G401.6 (cell line): ENCODE measurements at regions not wholly inside any gene's neighbourhood (a gene's known extent, or its start where the extent isn't known, plus 50 kb on each side); places are given as distances from the start of the nearest gene placed in this dataset.
A peak's percentile ranks its signal among the peaks of the same experiment; 100 is the strongest.
"Not testable (repeated sequence)": the region's sequence is repeated elsewhere in the genome, so short reads cannot be mapped to it uniquely, and the experiment has no call there.

Source experiments
- FAIRE-seq: peaks from 2 replicates; lab custom pipeline; 2012; peaks lifted over from hg19 to GRCh38; lab: Jason Lieb, UNC

DNA sequence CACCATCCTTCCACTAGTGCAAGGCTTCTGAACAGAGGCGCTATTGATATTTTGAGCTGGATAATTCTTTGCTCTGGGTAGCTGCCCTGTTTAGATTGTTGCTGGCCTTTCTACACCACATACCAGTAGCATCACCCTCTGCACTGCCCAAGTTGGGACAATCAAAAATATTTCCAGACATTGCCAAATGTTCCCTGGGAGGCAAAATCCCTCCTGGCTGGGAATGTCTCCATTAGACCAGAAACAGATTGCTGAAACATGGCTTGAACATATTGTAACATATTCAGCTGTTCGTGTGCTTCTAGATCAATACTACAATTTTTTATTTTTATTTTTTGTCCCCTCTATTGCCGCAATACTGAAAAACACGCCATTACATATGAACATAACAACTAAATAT, 174.6 kb downstream of the ABCA8 start:
- FAIRE-seq: no peak

DNA sequence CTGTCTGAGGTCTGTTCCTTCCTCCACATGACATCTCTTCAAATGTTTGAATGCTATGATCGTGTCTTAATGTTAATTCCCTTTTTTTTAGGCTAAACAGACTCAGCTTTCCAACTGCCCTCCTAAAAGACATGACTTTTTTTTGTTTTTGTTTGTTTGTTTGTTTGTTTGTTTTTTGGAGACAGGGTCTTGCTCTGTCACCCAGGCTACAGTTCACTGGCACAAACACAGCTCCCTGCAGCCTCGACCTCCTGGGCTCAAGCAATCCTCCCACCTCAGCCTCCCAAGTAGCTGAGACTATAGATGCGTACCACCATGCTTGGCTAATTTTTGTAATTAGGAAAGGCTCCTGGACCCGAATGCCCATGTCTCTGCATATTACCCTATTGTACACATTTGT, 176.5 kb downstream of the ABCA8 start:
- FAIRE-seq: no peak

DNA sequence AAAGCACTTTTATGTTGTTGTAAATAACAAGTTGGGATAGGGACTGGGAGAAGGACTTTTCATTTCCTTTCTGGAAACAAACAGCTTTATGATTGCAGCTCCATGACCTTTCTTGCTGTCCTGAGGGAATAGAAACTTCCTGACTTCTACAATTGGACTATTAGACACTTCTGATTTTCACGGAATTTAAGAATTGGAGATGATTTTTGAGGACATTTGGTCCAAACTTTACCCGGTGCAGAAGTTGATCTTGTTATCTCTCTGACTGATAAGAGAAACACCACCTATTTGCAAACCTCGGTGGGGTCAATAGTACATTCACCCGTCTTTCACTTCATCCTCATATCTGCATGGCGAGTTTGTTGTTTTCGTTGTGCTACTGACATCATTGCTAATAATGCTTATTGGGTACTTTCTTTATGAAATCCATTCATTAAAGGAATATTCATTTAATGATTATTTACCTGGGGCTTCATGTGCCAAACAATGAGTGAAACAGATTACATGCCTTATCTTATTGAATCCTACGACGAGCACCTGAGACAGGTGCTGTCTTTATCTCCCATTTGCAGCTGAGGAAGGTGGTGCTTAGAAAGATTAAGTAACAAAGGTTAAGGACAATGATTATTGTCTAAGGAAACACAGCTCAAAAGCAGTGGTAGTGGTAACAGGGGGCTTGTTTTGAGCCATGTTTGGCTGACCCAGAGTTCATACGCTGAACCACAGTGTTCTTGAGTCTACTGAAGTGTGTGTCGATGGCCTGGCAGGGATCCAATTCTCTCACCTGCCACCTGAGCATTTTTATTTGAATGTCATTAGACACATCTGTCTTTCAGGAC, 176.9 kb upstream of the FAM20A start:
- FAIRE-seq: no peak

DNA sequence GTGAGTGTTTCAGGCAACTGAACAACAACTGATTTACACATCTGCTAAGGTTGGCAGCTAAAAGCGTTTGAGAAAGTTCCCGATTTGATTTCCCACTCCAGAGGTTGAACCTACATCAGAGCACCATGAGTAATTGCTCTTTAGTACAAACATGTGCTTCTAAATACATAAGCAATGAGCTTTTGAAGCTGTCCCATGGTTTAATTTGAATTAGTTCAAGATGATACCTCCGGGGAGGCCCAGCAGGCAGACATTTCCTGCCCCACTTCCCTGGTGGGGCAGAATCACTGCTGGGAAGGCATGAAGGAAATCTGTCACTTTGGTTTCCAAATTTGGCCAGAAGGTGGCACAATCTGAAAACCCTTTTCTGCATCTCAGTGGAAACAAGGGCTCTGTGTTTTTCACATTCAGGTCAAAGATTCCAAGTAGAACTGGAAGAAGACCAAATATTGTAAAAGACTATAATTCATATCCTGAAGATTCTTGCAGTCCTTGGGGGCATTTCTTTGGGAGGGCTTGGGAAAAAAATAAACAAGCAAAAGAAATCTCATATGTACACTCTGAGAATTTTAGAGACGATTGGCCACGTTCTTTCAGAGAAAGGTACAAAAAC, 176.2 kb upstream of the FAM20A start:
- no peak for FAIRE-seq

DNA sequence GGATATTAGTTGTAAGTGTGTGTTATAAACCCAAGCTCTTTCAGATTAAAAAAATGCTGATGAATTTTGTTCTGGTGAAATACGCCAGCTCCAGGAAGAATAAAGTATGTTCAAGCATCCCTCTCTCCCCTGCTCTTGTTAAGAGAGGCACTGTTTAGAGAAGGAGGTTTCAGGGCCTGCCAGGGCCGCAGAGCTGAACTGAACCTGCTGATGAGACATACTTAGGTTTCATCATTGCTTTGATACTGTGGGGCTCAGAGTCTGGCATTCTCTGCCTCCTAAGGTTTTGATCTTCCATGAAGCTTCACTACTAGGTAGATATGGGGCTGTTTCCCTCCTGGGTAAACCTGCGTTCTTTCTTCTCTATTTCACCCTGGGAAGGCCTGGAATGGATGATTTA, 175.3 kb upstream of the FAM20A start:
- FAIRE-seq: no peak

DNA sequence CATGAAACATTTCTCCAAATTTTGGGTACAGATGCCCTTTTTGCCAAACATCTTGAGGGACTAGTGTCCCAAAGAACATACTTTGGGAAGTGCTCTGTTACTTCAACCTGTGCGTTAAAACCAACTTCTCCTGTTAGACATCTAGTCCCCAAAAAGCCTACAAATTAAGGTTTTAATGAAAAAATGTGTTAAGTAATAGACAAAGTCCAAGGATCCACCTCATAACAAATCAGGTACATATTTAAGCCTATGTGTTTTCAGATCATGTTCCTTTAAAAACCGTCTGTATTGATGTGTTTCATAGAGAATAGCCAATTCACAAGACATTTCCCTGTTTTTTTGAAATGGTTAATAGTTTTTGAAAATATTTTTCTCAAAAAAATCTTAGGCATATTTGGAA, 174.8 kb upstream of the FAM20A start:
- no peak for FAIRE-seq

DNA sequence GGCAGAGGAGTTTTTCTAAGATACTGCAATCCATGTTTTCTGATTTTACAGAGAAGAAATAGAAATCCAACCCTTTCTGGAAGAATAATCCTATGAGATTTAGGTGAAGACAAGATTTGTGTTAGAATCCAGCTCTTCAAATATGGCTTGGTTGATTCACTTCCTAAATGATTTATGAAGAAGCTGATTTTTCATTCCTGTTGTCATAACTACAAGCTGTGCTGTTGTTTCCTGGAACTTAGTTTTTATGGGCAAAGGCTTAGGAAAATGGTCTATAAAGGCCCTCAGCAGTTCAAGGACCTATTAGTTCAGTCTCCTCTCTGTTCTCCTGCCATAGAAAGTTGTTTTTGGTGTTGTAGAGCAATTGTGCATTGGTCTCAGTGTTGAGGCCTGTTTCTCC, 174.2 kb upstream of the FAM20A start:
- no peak for FAIRE-seq

DNA sequence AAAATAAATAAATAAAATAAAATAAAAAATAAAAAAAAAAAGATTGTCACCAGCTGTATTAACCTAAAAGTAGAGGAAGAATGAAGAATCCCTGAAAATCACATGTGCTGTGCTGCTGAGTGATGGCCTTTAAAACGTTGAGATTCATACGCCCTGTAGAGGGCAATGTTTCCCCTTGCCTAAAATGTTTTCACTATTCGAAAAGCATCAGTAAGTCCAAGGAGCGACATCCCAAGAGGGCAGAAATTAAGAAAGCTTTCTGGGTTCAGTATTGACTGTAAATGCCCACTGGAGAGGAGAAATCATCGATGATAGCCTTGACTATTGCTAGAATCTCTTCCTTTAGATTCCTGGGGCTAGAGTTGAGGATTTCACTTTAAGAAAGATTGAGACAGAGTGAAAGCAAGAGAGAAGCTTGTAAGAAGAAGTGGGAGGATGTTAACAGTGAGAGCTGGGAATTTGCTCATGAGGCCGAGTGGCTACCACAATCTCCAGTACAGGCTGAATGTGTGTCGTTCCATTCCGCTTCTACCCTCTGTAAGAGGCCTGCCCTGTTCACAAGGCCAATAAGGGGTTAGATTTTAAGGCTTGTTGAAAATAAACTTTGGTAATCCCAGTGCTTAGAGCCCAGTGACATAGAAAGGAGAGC, 170.8 kb upstream of the FAM20A start:
- no peak for FAIRE-seq

DNA sequence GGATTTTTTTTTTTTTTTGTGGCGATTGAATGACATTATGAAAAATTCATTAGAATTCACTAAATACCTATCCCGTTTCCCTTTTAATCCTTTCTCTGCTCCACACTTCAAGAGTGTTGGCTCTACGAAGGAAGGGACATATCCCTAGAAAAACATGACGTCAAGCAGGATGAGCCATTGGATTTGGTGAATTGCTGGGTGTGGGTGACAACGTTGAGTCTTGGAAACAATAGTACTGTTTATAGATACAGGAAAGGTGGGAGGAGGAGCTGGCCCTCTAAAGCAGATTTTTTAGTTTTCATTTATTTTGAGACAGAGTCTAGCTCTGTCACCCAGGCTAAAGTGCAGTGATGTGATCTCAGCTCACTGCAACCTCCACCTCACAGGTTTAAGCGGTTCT, 167.6 kb upstream of the FAM20A start:
- no peak for FAIRE-seq

DNA sequence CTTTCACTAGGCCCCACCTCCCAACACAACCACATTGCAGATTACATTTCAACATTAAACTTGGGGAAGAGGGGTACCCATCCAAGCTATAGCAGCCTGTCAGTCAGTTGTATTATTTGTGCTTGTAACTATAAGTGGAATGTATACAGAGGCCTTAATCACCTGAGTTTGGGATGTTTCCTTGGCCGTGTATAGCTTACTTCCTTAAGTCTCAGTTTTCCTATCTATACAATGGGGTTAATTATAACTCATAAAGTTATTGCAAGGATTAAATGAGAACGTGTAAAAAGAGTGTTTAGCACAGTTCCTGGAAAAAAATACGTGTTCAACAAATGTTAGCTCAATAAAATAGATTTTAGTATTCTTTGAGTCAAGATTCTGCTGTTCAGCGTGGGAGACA, 165.5 kb upstream of the FAM20A start:
- FAIRE-seq: no peak

DNA sequence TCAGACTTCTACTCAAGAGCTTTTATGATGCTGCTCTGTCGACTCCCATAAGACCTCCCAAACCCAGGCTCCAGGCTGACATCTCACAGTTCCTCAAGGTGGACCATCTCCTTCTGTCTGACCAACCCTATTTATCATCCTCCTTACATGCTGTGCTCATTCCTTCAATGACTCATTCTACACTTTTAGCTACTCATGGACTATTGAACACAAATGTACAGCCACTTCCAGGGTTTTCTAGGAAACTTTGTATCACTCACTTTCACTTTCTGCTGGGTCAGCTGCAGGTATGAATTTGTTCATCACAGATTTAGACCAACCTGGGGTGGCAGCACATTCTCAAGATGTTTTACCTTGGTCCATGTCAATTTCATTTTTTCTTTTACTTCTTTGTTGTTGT, 162.4 kb upstream of the FAM20A start:
- FAIRE-seq: no peak

DNA sequence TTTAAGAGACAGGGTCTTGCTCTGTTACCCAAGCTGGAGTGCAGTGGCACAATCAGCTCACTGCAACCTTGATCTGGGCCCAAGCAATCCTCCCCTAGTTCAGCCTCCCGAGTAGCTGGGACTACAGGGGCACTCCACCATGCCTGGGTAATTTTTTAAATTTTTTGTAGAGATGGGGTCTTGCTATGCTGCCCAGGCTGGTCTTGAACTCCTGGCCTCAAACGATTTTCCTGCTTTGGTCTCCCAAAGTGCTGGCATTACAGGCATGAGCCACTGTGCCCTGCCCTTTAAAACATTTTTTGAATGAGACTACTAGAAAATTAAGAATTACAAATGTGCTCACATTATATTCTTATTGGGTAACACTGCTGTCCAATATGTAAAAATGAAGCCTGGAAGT, 161.7 kb upstream of the FAM20A start:
- no peak for FAIRE-seq

DNA sequence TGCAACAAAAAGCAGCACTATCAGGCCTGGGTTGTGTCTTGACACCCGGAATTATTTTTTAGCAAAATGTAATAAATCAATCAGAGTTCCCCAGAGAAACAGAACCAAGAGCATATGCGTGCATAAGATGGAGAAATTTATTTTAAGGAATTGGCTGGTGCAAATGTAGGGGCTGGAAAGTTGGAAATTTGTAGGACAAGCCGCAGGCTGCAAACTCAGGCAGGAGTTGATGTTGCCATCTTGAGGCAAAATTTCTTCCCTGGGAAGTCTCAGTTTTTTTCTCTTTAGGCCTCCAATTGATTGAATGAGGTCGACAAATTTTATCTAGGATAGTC, 158.9 kb upstream of the FAM20A start:
- no peak for FAIRE-seq

DNA sequence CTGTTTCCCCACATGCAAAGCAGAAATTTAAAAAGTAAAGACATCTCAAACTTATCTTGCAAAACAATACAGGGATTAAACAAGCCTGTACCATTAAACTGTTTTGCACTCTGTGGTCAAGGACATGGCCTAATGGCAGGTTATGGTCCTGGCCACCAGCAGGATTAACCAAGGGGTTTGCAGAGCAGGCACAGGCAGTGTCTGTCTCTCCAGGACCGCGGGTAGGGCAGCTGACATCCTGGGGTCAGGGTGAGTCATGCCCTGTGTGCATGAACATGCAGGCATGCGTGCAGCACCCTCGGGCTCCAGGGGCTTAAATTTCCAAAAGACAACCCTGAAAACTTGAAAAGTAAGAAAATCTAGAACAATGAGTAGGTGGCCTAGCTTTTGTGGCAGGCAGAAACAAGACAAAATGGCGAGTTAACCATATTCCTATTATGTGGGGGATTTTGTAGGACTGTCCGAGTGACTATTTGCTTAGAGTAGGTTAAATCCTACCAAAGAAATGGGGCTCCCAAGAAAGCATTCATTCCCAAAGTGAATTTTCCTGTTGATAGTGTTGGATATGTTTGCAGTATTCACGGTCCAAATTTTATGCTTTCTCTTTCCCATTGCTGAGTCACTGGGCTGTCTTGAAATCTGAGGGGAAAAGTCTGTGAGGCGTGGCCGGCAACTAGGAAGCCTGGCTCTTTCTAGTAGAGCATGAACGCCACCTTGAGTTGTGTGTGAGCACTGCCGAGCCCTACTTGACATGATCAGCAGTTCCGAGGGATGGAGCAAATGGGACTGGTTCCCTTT, 158.4 kb upstream of the FAM20A start:
- peak; percentile 11 for FAIRE-seq

DNA sequence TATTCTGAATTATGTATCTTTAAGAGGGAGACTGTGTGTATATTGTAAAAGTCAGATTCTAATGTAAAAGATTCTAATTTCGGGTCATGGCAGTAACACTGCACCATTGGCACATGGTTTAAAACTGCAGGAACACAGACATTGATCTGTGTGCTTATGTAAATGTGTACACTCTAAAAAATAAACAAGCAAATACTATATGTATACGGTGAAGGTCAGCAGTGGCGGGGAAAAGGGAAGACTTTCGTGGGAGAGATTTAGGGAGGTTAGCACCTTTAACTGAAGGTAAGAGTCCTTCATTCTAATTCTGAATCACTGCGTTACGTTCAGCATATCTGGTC, 157.8 kb upstream of the FAM20A start:
- no peak for FAIRE-seq

DNA sequence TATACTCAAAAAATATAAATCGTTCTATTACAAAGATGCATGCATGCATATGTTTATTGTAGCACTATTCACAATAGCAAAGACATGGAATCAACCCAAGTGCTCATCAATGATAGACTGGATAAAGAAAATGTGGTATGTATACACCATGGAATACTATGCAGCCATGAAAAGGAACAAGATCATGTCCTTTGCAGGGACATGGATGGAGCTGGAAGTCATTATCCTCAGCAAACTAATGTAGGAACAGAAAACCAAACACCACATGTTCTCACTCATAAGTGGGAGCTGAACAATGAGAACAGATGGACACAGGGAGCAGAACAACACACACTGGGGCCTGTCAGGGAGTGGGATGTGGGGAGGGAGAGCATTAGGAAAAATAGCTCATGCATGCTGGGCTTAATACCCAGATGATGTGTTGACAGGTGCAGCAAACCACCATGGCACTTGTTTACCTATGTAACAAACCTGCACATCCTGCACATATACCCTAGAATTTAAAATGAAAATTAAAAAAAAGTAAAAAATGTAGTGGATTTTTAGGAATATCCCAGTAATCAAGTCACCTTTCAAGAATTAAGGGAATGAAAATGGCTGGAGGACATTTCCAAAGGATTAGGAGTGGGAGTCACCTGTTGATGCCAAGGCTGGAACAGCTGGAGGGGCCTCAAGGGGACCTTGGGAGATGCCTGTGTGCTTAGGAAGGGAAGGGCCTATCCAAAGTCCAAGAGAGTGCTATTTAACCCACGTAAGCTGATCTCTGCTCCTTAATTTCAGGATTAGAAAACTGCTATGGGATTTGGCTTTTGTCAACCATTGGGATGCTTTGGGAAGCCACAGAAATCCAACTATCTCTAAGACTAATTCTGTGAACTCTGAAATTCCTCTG, 156.9 kb upstream of the FAM20A start:
- FAIRE-seq: not testable (repeated sequence)

DNA sequence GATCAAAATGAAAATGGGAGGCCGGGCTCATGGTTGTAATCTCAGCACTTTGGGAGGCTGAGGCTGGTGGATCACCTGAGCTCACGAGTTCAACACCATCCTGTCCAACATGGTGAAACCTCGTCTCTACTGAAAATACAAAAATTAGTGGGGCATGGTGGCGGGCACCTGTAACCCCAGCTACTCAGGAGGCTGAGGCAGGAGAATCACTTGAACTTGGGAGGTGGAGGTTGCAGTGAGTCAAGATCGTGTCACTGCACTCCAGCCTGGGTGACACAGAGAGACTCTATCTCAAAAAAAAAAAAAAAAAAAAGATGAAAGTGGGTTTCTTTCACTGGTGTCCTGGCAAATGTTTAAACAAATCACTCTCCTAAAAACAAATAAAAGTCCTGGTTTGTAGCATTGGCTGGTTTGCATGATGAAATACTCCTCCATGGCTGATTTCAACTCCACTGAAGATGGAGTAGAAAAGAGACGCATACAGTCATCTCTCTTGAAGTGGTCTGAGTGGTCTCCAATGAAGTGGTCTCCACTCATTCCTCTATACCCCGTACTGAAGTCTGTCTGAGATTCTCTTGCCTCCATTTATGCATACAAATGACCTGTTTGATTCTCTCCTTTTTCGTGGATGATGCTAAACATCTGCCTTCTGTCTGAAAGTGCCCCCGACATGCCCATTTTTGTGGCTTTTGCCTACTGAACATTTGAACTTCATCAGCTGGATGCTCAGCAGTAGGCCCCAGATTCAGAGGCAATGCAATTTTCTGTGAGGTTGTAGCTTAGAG, 153.0 kb upstream of the FAM20A start:
- no peak for FAIRE-seq

DNA sequence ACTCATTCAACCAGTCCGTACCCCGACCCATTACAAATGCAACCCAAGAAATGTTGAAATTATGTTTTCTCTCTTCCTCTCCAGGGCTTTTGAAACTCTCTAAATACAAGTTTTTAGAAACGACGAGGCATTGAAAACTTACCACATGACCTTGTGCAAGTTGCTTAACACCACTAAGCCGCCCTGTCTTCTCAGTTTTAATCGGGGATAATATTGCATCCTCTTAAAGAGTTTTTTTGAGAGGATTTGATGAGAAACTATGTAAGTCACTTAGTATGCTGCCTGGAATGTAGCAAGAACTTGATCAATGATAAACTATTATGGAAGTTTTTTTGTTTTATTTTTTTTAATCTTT, 149.0 kb upstream of the FAM20A start:
- no peak for FAIRE-seq

DNA sequence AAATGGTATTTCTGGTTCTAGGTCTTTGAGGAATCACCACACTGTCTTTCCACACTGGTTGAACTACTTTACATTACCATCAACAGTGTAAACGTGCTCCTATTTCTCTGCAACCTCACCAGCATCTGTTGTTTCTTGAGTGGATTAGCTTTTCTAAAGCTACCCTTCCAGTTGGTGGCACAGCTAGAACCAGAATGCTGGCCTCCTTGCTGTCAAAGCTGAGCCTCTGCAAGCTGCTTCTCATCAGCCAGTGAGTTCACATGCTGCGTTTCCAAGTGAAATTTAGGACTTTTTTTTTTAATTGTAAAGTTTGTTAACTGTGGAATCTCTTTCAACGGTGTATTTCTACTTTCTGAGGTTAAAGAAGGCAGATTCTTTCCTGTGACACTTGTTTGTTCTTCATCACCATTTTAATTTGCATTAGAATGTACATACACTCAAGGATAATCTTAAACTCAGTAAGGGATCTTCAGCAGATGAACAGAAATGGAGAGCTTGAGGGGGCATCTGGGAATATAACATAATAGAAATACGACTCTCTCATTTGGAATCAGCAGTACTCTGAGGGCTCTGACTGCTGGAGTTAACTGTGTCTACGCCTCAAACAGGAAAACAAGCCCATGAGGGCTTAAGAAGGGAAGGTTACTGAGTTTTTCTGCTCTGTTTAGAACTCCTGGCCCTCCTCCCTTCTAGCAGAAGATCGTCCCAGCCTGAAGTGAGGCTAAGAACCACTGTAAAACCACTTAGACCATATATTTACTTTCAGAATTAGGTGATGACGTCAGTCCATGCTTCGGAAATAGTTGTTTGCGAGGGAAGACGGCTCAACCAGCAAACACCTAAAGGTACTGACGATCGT, 148.4 kb upstream of the FAM20A start:
- no peak for FAIRE-seq

DNA sequence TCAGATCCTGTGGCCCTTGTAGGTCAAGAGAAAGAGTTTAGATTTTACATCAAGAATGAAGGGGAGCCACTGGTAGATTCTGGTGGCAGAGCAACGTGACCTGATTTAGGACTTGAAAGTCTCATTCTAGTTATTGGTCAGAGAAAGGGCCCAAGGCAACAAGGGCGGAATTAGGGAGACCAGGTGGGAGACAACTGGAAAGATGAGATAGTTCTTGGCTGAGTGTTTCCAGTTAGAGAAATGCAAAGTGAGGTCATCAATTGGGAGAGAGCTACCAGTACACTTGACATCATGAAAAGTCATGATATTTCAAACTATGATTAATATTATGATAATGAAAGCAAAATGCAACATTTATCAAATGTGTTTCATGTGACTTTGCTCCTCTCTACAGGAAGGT, 147.2 kb upstream of the FAM20A start:
- no peak for FAIRE-seq
